GM18909 (cell line): ENCODE measurements at regions not wholly inside any gene's neighbourhood (a gene's known extent, or its start where the extent isn't known, plus 50 kb on each side); places are given as distances from the start of the nearest gene placed in this dataset.

Source experiments
- ATAC-seq: cut with Tn5 transposase; IDR thresholded peaks from one replicate; pipeline ENCODE4 v1.9.1; 2021; ENCODE audit warnings: mild to moderate bottlenecking; ENCODE audit not compliant: unreplicated experiment, poor library complexity

DNA sequence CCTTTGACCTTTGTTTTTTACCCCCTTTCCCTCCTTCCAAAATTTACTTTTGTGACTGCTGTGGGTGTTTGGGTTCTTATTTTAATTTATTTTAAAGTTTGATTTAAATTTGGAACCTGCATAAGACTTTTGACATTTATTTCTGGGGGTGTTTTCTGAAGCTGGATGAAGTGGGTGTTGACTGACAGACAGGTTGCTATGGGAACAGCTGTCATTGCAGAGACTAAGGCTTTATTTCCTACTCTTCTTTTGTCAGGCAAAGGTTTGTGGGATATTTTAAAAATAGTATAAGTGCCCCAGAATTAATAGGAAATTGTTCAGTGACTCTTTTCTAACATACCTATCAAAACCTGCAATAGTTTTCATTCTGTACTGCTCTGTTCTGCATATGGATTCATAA is 290.8 kb upstream of the ESRRG start:
- ATAC-seq, result no peak

DNA sequence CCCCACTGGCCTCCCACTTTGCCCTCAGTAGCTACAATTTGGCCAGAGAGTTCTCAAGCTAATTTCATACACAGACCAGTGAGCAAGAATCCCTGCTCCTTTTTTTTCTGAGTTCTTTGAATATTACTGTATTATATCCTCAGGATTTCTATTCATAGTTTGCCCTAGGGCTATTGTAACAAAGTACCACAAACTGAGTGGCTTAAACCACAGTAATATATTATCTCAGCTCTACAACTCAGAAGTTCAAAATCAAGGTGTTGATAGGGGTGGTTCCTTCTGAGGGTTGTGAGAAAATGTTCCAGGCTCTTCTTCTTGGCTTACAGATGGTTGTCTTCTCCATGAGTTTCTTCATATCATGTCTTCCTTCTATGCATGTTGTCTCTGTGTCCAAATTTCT is 289.4 kb upstream of the ESRRG start:
- no peak for ATAC-seq

DNA sequence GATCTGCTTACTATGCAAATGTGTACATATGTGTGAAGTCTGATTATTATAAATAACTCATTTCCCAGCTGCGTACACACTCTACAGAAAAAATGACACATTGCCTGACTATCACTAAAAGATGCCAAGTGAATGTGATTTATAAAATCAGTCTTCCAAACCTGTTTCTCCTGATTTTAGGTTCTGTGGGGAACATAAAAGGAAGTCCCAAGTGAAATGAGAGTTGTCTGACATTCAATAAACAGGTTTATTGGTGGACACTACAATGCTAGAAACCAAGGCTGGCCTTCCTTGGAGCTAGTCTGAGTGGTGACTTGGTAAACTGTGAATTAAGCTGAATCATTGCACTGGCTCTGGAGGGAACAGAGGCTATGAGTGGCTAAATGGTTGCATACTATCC is 287.9 kb upstream of the ESRRG start:
- ATAC-seq, result no peak

DNA sequence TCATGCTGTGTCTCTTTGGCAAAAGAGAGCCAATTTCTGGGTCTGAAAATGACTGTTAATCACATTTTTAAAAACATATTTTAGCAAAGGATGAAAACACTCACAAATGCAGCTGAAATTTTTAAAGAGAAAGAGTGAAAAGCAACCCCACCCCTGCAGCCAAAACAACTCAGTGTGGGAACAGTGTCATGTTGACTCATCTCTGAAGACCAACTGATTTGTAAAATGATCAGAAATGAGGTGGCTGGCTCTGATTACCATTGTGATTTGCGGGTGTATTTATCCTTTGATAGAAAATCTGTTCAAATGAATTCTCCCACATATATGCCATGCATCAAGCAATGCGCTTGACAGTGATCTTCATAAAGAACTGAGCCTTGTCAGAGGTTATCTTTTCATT is 287.0 kb upstream of the ESRRG start:
- ATAC-seq, result no peak

DNA sequence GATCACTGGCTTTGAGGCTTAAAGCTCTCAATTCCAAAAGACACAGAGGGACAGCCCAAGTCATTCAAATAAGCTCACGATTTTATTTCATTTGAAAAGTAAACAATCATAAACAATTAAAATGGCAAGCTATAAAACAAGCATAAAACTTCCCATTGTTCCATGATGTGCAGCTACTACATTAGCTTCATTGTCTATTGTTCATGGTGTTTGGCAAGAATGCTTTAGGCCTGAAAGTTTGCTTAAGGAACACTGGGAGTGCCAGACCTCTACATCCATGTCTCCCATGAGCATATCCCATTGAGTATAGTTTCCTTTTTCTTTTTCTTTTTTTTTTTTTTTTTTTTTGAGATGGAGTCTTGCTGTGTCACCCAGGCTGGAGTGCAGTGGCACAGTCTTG is 286.1 kb upstream of the ESRRG start:
- no peak for ATAC-seq

DNA sequence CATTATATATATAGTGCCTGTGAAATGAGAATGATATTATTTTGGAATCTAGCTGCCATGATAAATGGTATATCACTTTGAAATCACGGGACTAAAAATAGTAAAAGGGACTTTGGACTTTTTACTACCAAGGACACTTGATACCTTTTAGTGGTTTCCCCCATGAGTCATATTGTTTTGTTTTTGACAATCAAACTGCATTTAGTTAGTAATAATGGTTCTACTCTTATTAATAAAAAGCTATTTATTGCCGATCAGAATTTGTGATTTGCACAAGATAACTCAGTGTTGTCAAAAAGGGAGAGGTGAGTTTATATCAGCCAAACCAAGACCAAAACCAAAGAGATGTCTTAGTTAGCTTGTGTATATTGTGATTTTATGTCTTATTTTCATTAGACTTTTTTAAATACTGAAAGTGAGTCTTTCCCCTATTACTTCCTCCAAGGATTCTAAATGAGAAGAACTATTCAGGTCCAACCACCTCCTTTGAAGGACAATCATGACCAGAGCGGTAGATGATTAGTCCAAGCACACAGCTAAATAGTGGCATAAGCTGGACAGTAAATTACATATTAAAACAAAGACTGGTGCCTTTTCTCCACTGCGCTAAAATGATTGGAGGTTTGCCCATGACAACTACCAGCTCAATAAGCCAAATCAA is 281.7 kb upstream of the ESRRG start:
- ATAC-seq, result peak; percentile 65

DNA sequence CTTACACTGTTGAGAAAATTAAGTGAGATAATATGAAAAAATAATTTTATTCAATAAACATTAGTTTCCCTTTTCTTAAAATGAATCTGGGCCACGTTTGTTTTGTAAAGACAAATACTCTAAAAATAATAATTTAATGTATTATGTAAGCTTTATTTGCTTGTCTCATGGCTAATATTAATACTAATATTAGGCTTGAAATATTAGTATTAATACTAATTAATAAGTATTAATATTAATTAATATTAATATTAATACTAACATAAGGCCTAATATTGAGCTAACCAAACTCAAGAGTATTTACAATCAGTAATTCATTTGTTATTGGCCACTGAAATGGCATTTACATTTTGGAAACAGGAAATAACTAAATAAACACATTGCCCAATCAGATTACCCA is 280.1 kb upstream of the ESRRG start:
- ATAC-seq, result no peak

DNA sequence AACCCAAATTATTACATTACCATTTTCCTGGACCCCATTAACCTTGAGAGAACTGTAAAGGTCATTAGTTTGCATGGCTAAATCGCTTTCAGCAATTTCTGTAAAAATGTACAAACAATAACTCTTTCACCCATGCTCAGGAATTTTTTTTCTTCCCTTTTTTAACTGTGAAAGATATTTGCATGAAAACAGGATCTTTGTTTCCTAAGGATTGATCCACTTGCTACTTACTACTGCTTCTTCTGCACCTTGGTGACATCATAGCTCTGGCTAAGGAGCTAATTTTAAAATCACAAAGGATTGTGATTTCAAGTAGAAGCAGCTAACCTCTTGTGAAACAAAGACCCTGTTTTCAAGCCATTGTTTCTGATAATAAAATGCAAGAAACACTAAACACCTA is 274.6 kb upstream of the ESRRG start:
- no peak for ATAC-seq

DNA sequence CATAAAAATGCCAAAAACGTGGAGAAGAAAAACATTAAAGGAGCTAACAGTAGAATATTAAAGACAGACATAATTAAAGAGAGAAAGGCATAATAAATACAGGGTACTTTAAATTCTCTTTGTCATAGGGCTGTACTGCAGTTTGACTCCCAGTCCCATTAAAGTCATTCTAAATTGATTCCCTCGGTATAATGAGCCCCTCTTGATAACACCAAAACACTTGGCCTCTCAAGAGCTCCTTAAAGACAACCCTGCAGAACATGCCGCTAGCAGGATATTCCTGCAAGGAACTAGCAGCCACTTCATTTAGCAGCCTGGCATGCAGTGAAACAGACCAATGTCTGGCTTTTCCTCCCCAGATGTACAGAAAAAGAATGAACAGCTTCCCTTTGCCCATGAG is 273.8 kb upstream of the ESRRG start:
- ATAC-seq, result no peak

DNA sequence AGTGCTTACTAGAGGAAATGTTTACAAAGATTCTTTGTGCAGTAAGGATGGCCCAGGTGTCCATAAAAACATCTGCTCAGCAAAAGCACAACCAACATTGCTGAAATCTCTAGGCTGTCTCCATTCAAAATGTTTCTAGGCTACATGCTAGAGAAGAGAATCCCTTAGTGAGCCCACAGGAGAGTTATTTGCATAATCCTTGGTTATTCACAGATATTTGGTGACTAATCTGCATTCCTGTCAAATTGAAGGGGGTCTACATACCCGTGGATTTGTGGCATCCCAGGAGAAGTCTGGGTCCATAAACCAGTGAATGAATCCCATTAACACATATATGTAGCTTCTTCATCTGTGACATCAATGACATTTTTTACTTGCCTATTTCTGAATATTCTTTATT is 261.3 kb upstream of the ESRRG start:
- no peak for ATAC-seq

DNA sequence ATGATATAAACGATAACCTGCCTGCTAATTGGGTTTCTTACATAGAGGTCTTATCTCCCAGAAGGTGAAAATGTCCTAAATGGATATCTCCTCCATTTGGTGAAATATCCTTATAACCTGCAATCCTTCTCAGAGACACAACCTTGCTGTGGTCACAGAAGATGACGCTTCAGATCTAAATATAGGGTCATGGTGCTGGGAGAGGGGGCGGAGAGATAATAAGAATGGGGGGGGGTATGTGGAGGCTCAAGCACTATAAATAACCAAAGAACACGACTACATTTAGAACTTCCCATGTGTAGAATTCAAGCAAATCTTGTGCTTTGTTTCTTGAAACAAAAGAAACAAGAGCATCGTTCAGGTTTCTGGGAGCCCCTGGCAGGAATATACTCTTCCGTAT is 260.6 kb upstream of the ESRRG start:
- no peak for ATAC-seq

DNA sequence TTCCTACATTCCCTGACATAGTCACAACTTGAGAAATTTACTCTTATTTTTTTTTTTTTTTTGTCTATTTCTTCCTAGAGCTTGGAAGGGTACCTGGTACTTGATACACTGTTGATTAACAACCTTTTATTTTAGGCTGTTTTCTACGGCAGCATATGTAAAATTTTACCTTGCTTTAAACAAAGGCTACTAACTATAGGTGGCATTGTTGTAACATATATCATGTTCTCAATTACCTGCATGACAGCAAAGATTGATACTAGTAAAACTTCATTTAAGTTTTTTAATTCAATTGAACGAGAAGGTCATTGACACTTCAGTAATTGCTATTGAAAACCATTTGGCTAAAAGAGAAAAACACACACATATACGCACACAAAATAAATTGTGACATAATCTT is 238.3 kb upstream of the ESRRG start:
- no peak for ATAC-seq

DNA sequence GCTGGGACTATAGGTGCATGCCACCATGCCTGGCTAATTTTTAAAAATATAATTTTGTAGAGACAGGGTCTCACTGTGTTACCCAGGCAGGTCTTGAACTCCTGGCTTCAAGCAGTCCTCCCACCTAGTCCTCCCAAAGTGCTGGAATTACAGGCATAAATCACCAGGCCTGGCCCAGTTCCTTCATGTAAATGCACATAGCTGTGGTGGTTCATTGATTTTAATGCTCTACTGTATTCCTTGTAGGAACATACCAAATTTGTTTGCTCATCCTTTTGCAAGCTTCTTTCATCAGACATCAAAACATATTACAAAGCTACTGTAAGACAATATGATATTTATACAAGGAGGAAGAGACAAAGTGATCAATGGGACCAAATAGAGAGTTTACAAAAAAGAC is 237.5 kb upstream of the ESRRG start:
- no peak for ATAC-seq

DNA sequence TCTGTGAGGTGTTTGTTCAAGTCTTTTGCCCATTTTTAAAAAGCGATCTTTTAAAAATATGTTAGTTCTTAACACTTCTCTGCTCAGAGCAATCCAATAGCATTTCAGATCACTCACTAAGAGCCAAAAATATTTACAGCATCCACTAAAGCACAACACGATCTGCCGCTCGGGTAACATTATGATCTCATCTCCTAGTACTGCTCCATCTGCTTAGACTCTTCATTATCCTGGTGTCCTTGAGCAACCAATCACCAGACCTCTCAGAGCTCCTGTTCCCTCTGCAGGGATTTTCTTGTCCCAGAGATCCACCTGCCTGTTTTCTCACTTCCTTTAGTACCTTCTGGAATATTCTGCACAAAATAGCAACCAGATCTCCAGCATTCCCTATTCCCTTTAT is 235.3 kb upstream of the ESRRG start:
- ATAC-seq, result no peak

DNA sequence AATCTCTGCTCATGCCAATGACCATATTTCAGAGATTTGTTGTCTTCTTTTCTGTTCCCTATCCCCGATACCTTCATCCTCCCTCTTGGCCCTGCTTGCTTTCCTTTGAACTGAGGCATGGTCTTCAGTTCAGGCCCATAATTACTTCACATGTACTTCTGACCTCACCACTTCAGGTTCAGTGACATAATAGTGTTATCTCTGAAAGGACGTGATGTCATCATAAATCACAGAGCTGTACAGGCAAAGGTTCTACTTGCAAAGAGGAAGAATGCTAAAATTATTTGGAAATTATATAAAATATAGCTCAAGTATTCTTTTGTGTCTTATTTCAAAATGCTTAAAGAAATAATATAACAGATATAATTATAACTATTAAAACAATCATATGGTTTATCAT is 230.3 kb upstream of the ESRRG start:
- ATAC-seq, result no peak

DNA sequence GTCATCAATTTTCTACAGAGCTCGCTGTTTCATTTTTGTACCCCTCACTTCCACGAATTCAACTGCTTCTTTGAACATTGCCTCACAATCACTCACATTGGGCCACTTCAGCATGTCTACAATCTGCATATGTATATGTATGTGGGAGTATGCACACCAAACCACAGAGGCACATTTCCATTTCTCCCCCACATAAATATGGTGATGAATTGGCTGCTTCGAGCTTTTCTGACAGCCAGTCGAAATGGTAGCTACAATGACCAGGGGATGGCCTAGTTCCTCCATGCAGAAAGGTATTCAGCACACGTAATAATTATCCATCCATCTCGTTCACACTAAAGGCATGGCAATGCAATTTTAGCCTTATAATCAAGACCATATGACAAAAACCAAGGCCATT is 229.6 kb upstream of the ESRRG start:
- no peak for ATAC-seq

DNA sequence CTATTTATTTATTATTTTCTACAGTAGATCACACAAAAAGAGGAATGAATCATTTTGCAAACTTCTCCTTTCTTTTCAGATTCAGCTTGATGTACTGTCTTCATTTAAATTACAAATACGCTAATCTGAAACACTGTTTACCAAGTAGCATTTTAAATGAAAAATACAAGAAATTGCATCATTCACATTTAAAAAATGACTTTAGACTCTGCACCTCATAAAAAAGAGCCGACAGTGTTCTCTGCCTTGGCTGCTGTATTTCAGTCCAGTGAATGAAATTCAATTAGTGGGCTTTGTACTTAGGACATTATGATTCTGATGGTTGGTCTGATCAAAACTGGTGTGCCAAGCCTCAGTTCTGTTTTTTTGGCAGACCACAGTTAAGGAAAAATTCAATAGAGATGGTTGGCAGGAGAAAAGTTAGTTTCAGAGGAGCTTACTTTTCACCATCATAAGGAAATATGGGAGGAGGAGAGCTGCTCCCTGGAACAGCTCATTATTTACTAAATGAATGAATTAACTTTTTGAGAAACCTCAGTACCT is 222.4 kb upstream of the ESRRG start:
- no peak for ATAC-seq

DNA sequence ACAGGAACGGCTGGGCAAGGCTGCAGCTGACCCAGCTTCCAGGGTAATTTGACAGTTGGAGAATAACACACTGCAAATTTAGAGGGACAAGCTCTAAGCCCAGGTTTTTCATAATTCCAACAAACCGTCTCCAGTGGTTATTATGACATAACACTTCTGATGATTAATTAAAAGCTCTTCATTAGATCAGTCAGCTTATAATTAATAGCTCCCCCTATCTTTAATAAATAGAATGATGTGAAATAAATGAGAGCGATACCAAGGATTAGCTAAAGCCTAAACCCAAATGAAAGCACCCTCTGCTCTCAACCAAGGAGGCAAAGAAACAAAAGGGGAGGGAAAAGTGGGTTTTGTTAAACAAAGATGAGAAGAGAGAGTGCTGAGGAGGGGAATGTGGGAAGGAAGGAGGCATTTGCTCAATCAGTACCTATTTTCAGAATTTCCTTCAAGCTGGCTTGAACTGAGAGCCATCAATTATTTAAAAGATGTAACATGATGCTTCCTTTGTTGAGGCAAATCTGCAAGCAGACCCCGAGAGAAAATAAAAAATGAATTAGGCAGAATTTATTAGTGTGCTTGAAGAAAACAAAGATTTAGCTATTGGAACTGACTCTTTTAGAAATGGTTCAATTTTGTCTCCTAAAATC is 221.8 kb upstream of the ESRRG start:
- no peak for ATAC-seq

DNA sequence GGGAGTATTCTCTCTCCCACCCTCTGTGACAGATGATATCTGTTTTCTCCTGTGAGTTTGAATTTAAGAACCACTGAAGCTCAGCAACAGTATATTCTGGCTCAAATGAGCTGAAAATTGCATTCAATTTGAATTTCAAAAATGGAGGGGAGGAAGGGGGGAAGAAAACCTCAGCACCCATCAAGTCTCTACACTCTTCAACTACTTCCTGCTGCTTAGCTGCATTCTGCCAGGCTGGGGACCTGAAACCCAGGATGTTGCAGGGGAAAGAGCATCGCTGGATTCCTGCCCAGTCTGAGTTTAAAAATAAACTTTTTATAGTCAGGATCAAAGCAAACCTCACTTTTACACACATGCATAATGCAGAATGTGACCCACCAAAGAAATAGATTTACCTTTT is 214.3 kb upstream of the ESRRG start:
- ATAC-seq, result no peak

DNA sequence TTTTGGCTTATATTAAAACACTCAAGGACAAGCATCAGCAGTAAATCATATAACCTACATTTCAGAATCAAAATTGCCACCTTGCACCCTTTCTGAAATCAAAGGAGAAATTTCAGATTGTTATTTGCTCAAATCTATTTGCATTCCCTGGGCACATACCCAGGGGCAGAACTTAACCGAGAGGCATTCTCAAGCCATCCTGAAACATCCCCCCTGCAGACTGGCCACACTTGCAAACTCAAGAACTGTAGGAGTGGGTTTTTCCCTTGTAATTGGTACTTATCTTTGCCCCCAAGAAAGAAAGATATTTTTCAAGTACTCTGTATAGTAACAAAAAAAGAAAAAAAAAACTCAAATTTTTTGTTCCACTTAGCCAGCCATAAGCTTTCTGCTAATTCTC is 213.6 kb upstream of the ESRRG start:
- no peak for ATAC-seq

DNA sequence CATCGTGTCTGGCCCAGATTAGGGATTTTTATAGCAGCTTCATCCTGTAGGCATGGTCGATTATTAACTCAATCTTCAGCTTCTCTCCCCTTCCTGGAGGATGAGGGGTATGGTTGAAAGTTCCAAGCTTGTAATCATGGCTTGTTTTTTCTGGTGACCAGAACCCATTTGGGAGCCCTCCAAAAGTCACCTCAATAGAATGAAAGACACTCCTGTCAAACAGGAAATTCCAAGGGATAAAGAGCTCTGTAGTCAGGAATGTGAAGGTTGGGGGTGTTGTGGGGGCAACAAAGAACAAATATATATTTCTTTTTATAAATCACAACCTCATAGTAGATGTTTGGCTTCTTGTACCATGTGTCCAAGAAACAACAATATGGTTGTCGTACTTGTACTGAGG is 212.7 kb upstream of the ESRRG start:
- no peak for ATAC-seq

DNA sequence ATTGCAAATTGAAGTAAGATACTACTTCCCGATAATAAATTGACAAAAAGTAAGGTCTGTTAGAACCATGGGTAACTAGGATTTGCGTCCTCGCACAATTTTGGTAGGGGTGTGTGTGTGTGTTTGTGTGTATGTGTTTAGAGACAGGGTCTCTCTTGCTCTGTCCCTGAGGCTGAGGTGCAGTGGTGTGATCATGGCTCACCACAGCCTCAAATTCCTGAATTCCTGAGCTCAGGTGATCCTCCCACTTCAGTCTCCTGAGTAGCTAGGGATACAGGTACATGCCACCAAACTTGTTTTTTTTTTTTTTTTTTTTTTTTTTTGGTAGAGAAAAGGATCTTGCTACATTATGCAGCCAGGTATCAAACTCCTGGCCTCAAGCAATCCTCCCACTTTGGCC is 209.2 kb upstream of the ESRRG start:
- no peak for ATAC-seq
